ENCODE measurements at regions not wholly inside any gene's neighbourhood (a gene's known extent, or its start where the extent isn't known, plus 50 kb on each side); places are given as distances from the start of the nearest gene placed in this dataset.

DNA sequence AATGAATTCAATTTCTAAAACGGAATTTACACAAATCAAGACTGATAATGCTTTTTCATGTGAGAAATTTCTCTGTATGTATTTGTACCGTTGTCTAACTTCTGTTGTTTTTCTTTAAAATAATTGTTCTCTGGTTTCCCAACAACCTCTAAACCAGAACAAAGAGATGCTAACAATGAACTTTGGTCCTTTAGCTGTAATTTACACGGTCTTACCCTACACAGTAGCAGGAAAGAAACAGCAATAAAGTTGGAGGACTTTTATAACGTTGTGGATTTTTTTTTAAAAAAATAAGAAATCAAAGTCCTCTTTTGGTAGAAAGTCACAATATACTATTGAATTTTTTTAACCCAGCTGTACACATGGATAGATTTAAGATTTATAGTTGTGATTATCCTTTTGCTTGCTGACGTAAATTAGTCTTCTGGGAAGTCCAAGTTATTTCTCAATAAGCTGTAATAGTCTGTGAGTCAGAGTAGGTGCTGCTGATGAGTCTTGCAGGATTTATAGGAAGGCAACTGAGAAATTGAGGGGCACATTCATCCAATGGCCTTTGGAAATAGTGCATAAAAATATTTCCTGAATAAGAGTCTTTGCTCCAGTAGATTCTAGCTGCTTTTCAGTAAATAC lies 76.8 kb upstream of the PCSK1 start:
- Histone ChIP-seq H3K4me3 (ENCODE audit: extremely low read depth in 1 of 4, insufficient read depth in 2 of 4, low read depth in 3 of 4, low read length in 4 of 4) (no peak overlapping the region), H3K79me1 (ENCODE audit: low read depth, low read length) (no peaks in the 10 kb centered on the region), H3K9ac (replicated peaks in 1 of 4; ENCODE audit: extremely low read depth in 1 of 4, low read depth in 3 of 4, low read length in 3 of 4) (no peak overlapping the region), H3K4me2 (ENCODE audit: insufficient read depth in 1 of 2, low read depth in 2 of 2, low read length in 2 of 2) (no peak overlapping the region), H4K20me1 (replicated peaks in 1 of 2; ENCODE audit: control insufficient read depth in 1 of 2, insufficient read depth in 2 of 2, low read length in 2 of 2) (no peaks in the 10 kb centered on the region), H3K14ac (ENCODE audit: insufficient read length) (no peak overlapping the region), H3K36me3 (ENCODE audit: control insufficient read depth in 2 of 4, insufficient read depth in 4 of 4, low read length in 3 of 4) (no peaks in the 10 kb centered on the region), H4K91ac (replicated peaks; ENCODE audit: insufficient read length, low read length) (no peak overlapping the region), H2AK5ac (ENCODE audit: low read depth, low read length) (no peak overlapping the region), H3K27ac (ENCODE audit: low read depth, low read length) (no peak overlapping the region), H3K4me1 (replicated peaks in 1 of 4; ENCODE audit: control insufficient read depth in 3 of 4, insufficient read depth in 4 of 4, low read length in 3 of 4) (no peaks in the 10 kb centered on the region), H3K9me3 (ENCODE audit: insufficient read depth in 2 of 2, low read depth in 1 of 2, low read length in 1 of 2) (no peaks in the 10 kb centered on the region), H2BK12ac (ENCODE audit: low read depth, low read length) (no peak overlapping the region), H3K23ac (ENCODE audit: insufficient read length) (no peak overlapping the region), H3K79me2 (ENCODE audit: control insufficient read depth in 1 of 2, insufficient read depth in 2 of 2, low read length in 2 of 2) (no peaks in the 10 kb centered on the region), H2BK20ac (ENCODE audit: low read length) (no peak overlapping the region), H4K5ac (ENCODE audit: insufficient read length, low read depth, low read length) (no peak overlapping the region), H2BK120ac (replicated peaks; ENCODE audit: low read depth, low read length) (no peak overlapping the region), H2BK5ac (ENCODE audit: low read depth, low read length) (no peak overlapping the region), H3K56ac (replicated peaks; ENCODE audit: insufficient read length, low read depth, low read length) (no peak overlapping the region), H3K27me3 (replicated peaks in 1 of 4; ENCODE audit: control insufficient read depth in 3 of 4, extremely low read depth in 1 of 4, insufficient read depth in 3 of 4, low read length in 3 of 4) (no peaks in the 10 kb centered on the region), H3K23me2 (ENCODE audit: low read depth, low read length) (no peaks in the 10 kb centered on the region), H2BK15ac (ENCODE audit: low read length) (no peak overlapping the region), H2AFZ (ENCODE audit: low read length) (no peak overlapping the region), H3K4ac (replicated peaks; ENCODE audit: insufficient read length, low read depth, low read length) (no peak overlapping the region), H4K8ac (ENCODE audit: extremely low read depth, insufficient read depth, low read length) (no peak overlapping the region), H3K18ac (ENCODE audit: extremely low read depth, low read length) (no peak overlapping the region)
- ChIA-PET CTCF (ENCODE audit: partially characterized antibody) (interaction anchor here (0.6 to 1.1 kb wide), 2 partner anchors 15 to 358 kb away, joined by 5 read pairs; no protein-coding TSS in a partner anchor), POLR2A (ENCODE audit: partially characterized antibody) (no interaction called here)
- TF ChIP-seq SP4 (IDR thresholded peaks at IDR 0.05; ENCODE audit: low read length): no peak
- TF ChIP-seq ASH2L (IDR thresholded peaks at IDR 0.05; ENCODE audit: low read length): no peak
- 90% methylated on average over 5 of the region's 5 CpGs; no CpG with 5 or more reads in 1 of the 2 experiments for WGBS, 2 experiments (ENCODE audit: extremely low coverage in 1 of 2, insufficient coverage in 1 of 2, insufficient read length in 1 of 2, insufficient replicate concordance in 2 of 2, low coverage in 1 of 2, low lambda C conversion rate in 2 of 2, missing lambda C conversion rate in 1 of 2)
- DNase-seq (ENCODE audit: low read depth in 1 of 2, low spot score in 2 of 2): no peak
- no peak for FAIRE-seq

Data from H1 (cell line).